H1 (cell line): ENCODE measurements at regions not wholly inside any gene's neighbourhood (a gene's known extent, or its start where the extent isn't known, plus 50 kb on each side); places are given as distances from the start of the nearest gene placed in this dataset.

Source experiments
- CTCF ChIA-PET: fragments of 300-600 bp; sonication (Branson Sonifier 250); formaldehyde crosslinking; loops from one replicate; lab custom pipeline; 2021; ENCODE audit not compliant: partially characterized antibody; lab: Charles Lee
- POLR2A ChIA-PET: fragments of 300-600 bp; sonication (Branson Sonifier 250); formaldehyde crosslinking; loops from one replicate; lab custom pipeline; 2021; ENCODE audit warnings: inconsistent platforms; ENCODE audit not compliant: partially characterized antibody; lab: Charles Lee
- DNase-seq, 2 experiments: peaks; one replicate each; pipeline versions ENCODE4 v3.0.0 to v3.0.0-alpha.2; 2010 to 2022; ENCODE audit warnings: low spot score in 2 of 2, low read depth in 1 of 2, mixed read lengths in 1 of 2
- FAIRE-seq: peaks from 2 replicates; lab custom pipeline; 2011; peaks lifted over from hg19 to GRCh38; lab: Jason Lieb, UNC
- H2AFZ ChIP-seq: 2 replicates; pipeline ENCODE4 v1.8.1; 2012; ENCODE audit warnings: low read length, inconsistent platforms
- H2AK5ac ChIP-seq: 2 replicates; pipeline ENCODE4 v1.6.1; 2013; ENCODE audit warnings: low read depth, low read length
- H2BK120ac ChIP-seq: replicated peaks from 2 replicates; pipeline ENCODE3; 2013; ENCODE audit warnings: low read depth, low read length, inconsistent platforms
- H2BK12ac ChIP-seq: 2 replicates; pipeline ENCODE4 v1.6.1; 2013; ENCODE audit warnings: low read depth, low read length
- H2BK15ac ChIP-seq: 2 replicates; pipeline ENCODE4 v1.6.1; 2013; ENCODE audit warnings: low read length
- H2BK20ac ChIP-seq: 2 replicates; pipeline ENCODE4 v1.6.1; 2013; ENCODE audit warnings: low read length
- H2BK5ac ChIP-seq: 2 replicates; pipeline ENCODE4 v1.6.1; 2013; ENCODE audit warnings: low read depth, low read length
- H3K14ac ChIP-seq: 2 replicates; pipeline ENCODE4 v1.6.1; 2013; ENCODE audit warnings: inconsistent platforms; ENCODE audit not compliant: insufficient read length
- H3K18ac ChIP-seq: 2 replicates; pipeline ENCODE4 v1.6.1; 2013; ENCODE audit warnings: low read length; ENCODE audit errors: extremely low read depth
- H3K23ac ChIP-seq: 2 replicates; pipeline ENCODE4 v1.6.1; 2013; ENCODE audit warnings: inconsistent platforms; ENCODE audit not compliant: insufficient read length
- H3K23me2 ChIP-seq: 2 replicates; pipeline ENCODE4 v1.6.1; 2013; ENCODE audit warnings: low read depth, low read length
- H3K27ac ChIP-seq: 2 replicates; pipeline ENCODE4 v1.6.1; 2011; ENCODE audit warnings: low read depth, low read length, inconsistent platforms
- H3K27me3 ChIP-seq, 4 experiments: replicated peaks in 1 of 4; 1 replicate in 1 of 4; 2 replicates in 3 of 4; pipeline versions ENCODE4 v1.6.1 to v1.8.1; 2011 to 2013; ENCODE audit warnings: low read length in 3 of 4, mild to moderate bottlenecking in 3 of 4, inconsistent platforms in 2 of 4, mixed read lengths in 2 of 4, moderate library complexity in 1 of 4; ENCODE audit not compliant: control insufficient read depth in 3 of 4, insufficient read depth in 3 of 4; ENCODE audit errors: extremely low read depth in 1 of 4
- H3K36me3 ChIP-seq, 4 experiments: 2 replicates each; pipeline versions ENCODE4 v1.6.1 to v1.8.1; 2011 to 2013; ENCODE audit warnings: mild to moderate bottlenecking in 4 of 4, low read length in 3 of 4, moderate library complexity in 2 of 4, control low read depth in 1 of 4, inconsistent platforms in 1 of 4; ENCODE audit not compliant: insufficient read depth in 4 of 4, control insufficient read depth in 2 of 4
- H3K4ac ChIP-seq: replicated peaks from 2 replicates; pipeline ENCODE3; 2013; ENCODE audit warnings: low read length, low read depth, mixed read lengths, inconsistent platforms; ENCODE audit not compliant: insufficient read length
- H3K4me1 ChIP-seq, 4 experiments: replicated peaks in 1 of 4; 1 replicate in 1 of 4; 2 replicates in 3 of 4; pipeline versions ENCODE4 v1.6.1 to v1.8.1; 2011 to 2013; ENCODE audit warnings: low read length in 3 of 4, inconsistent platforms in 2 of 4, mixed read lengths in 1 of 4; ENCODE audit not compliant: insufficient read depth in 4 of 4, control insufficient read depth in 3 of 4
- H3K4me2 ChIP-seq, 2 experiments: 2 replicates each; pipeline versions ENCODE4 v1.6.1 to v1.8.1; 2011 to 2013; ENCODE audit warnings: low read depth in 2 of 2, low read length in 2 of 2, control low read depth in 1 of 2, inconsistent platforms in 1 of 2, mild to moderate bottlenecking in 1 of 2; ENCODE audit not compliant: insufficient read depth in 1 of 2
- H3K4me3 ChIP-seq, 4 experiments: fragments of 200-600, 300-600 bp in 1 of 4; sonication (generic), shearing (Covaris generic), sonication (Bioruptor Twin) in 1 of 4; 2 replicates each; pipeline versions ENCODE4 v1.5.1 to v1.8.1; 2011 to 2016; ENCODE audit warnings: low read length in 4 of 4, low read depth in 3 of 4, control low read depth in 2 of 4, inconsistent platforms in 2 of 4, mild to moderate bottlenecking in 2 of 4, mixed read lengths in 1 of 4, moderate library complexity in 1 of 4; ENCODE audit not compliant: insufficient read depth in 2 of 4; ENCODE audit errors: extremely low read depth in 1 of 4
- H3K56ac ChIP-seq: replicated peaks from 2 replicates; pipeline ENCODE3; 2013; ENCODE audit warnings: low read depth, mild to moderate bottlenecking, mixed read lengths, low read length, inconsistent platforms; ENCODE audit not compliant: insufficient read length
- H3K79me1 ChIP-seq: 2 replicates; pipeline ENCODE4 v1.6.1; 2013; ENCODE audit warnings: low read depth, low read length, control low read depth
- H3K79me2 ChIP-seq, 2 experiments: 2 replicates each; pipeline versions ENCODE4 v1.6.1 to v1.8.1; 2012 to 2013; ENCODE audit warnings: low read length in 2 of 2, mild to moderate bottlenecking in 2 of 2, inconsistent platforms in 1 of 2; ENCODE audit not compliant: insufficient read depth in 2 of 2, control insufficient read depth in 1 of 2
- H3K9ac ChIP-seq, 4 experiments: replicated peaks in 1 of 4; 1 replicate in 1 of 4; 2 replicates in 3 of 4; pipeline versions ENCODE4 v1.6.1 to v1.8.1; 2011 to 2013; ENCODE audit warnings: low read depth in 3 of 4, low read length in 3 of 4, control low read depth in 2 of 4, mild to moderate bottlenecking in 2 of 4, moderate library complexity in 2 of 4, inconsistent platforms in 1 of 4; ENCODE audit errors: extremely low read depth in 1 of 4
- H3K9me3 ChIP-seq, 2 experiments: 2 replicates each; pipeline versions ENCODE4 v1.6.1 to v1.8.1; 2012 to 2013; ENCODE audit warnings: mild to moderate bottlenecking in 2 of 2, moderate library complexity in 2 of 2, control low read depth in 1 of 2, inconsistent platforms in 1 of 2, low read depth in 1 of 2, low read length in 1 of 2, mixed read lengths in 1 of 2; ENCODE audit not compliant: insufficient read depth in 2 of 2
- H4K20me1 ChIP-seq, 2 experiments: replicated peaks in 1 of 2; 2 replicates each; pipeline versions ENCODE3 to v1.8.1; 2011 to 2013; ENCODE audit warnings: inconsistent platforms in 2 of 2, low read length in 2 of 2, mild to moderate bottlenecking in 1 of 2; ENCODE audit not compliant: insufficient read depth in 2 of 2, control insufficient read depth in 1 of 2
- H4K5ac ChIP-seq: 2 replicates; pipeline ENCODE4 v1.6.1; 2013; ENCODE audit warnings: low read length, low read depth, mixed read lengths, inconsistent platforms; ENCODE audit not compliant: insufficient read length
- H4K8ac ChIP-seq: 2 replicates; pipeline ENCODE4 v1.8.0; 2013; ENCODE audit warnings: mild to moderate bottlenecking, moderate library complexity, low read length, inconsistent platforms; ENCODE audit not compliant: insufficient read depth; ENCODE audit errors: extremely low read depth
- H4K91ac ChIP-seq: replicated peaks from 2 replicates; pipeline ENCODE3; 2013; ENCODE audit warnings: low read length, mixed read lengths, inconsistent platforms; ENCODE audit not compliant: insufficient read length
- WGBS, 2 experiments: shearing (Covaris generic) in 1 of 2; methylation state at CpG; one replicate each; pipeline versions ENCODE4 v1.1.6 to v1.1.7; 2013 to 2015; ENCODE audit warnings: low lambda C conversion rate in 2 of 2, mixed read lengths in 2 of 2, inconsistent platforms in 1 of 2, low coverage in 1 of 2, missing lambda C conversion rate in 1 of 2; ENCODE audit not compliant: insufficient replicate concordance in 2 of 2, insufficient coverage in 1 of 2, insufficient read length in 1 of 2; ENCODE audit errors: extremely low coverage in 1 of 2, missing lambda C conversion rate in 1 of 2; 5-methylcytosine and 5-hydroxymethylcytosine counted together
- TF ChIP-seq, protein P1 (sequence below): IDR thresholded peaks from 2 replicates; pipeline ENCODE4 v1.6.1; 2012; ENCODE audit warnings: inconsistent platforms
- TF ChIP-seq, protein P2 (sequence below): IDR thresholded peaks from 2 replicates; pipeline ENCODE4 v1.6.1; 2011; ENCODE audit warnings: low read depth, mild to moderate bottlenecking, low read length; ENCODE audit not compliant: insufficient read depth

DNA sequence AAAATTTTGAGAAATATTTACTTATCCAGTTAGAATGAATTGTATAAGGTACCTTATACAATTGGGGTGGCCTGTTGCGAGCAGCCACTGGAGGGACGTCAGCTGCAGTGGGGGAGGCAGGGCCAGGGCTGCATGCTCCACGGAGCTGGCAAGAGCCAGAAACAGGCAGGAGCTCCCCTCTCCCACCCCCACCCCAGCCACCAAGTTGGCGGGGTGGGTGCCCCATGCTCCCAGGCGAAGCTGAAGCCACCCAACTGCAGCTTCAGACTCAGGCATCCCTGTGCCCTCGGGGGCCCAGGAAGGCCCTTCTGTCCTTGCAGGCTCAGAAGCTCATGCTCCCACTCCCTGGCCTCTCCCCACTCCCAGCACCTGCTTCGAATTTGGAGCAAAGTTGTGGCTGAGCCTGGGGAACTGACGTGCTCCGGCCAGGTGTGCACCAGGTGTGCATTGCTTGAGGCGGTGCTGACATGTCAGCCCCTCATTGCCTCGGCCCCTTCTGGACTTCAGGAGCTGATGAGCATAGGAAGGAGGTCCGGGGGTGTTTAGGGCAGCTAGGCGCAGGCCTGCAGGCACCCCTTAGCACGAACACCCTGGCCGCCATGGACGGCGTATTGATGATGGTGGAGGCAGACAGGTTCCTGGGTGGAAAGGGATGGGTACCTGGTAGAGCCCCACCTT, 743.8 kb upstream of the GBE1 start:
- no peak overlapping the region for H4K91ac ChIP-seq
- H4K20me1 ChIP-seq: no peaks in the 10 kb centered on the region
- H2AK5ac ChIP-seq: no peak overlapping the region
- no peaks in the 10 kb centered on the region for H3K23me2 ChIP-seq
- H3K4me3 ChIP-seq: no peak overlapping the region
- H4K5ac ChIP-seq: no peak overlapping the region
- H3K27ac ChIP-seq: no peak overlapping the region
- no peak overlapping the region for H3K18ac ChIP-seq
- POLR2A ChIA-PET: no interaction called here
- no peak overlapping the region for H2BK5ac ChIP-seq
- no peaks in the 10 kb centered on the region for H3K79me2 ChIP-seq
- H3K4me2 ChIP-seq: no peak overlapping the region
- WGBS, 2 experiments: 89% methylated on average over 17 of the region's 17 CpGs; no CpG with 5 or more reads in 1 of the 2 experiments
- H4K8ac ChIP-seq: no peak overlapping the region
- peaks cover 0 to 2% (median 0%) of the 10 kb centered on the region in 4 experiments; a peak in 1 of 7 replicates for H3K4me1 ChIP-seq
- FAIRE-seq (no peak), DNase-seq (no peak)
- no peaks in the 10 kb centered on the region; a peak in 1 of 4 replicates for H3K9me3 ChIP-seq
- no peaks in the 10 kb centered on the region for H3K79me1 ChIP-seq
- no peak overlapping the region for H2BK12ac ChIP-seq
- TF ChIP-seq, protein P1, sequence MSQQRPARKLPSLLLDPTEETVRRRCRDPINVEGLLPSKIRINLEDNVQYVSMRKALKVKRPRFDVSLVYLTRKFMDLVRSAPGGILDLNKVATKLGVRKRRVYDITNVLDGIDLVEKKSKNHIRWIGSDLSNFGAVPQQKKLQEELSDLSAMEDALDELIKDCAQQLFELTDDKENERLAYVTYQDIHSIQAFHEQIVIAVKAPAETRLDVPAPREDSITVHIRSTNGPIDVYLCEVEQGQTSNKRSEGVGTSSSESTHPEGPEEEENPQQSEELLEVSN: no peak
- TF ChIP-seq, protein P2, sequence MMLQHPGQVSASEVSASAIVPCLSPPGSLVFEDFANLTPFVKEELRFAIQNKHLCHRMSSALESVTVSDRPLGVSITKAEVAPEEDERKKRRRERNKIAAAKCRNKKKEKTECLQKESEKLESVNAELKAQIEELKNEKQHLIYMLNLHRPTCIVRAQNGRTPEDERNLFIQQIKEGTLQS: no peak
- H3K14ac ChIP-seq: no peak overlapping the region
- no peak overlapping the region for H3K23ac ChIP-seq
- H2BK20ac ChIP-seq: no peak overlapping the region
- no peak overlapping the region for H3K9ac ChIP-seq
- no peak overlapping the region for H2BK120ac ChIP-seq
- no peak overlapping the region for H3K56ac ChIP-seq
- CTCF ChIA-PET: no interaction called here
- no peak overlapping the region for H2BK15ac ChIP-seq
- H3K27me3 ChIP-seq: no peaks in the 10 kb centered on the region
- 0 out of 2 replicates have a peak overlapping the region, but pooled peaks have one; percentile 44 for H2AFZ ChIP-seq
- H3K36me3 ChIP-seq: no peaks in the 10 kb centered on the region
- H3K4ac ChIP-seq: no peak overlapping the region
